K562 (cell line): ENCODE measurements at regions not wholly inside any gene's neighbourhood (a gene's known extent, or its start where the extent isn't known, plus 50 kb on each side); places are given as distances from the start of the nearest gene placed in this dataset.

Source experiments
- ATAC-seq: fragments of 200-7000 bp; cut with Tn5 transposase; 3 replicates; pipeline ENCODE4 v1.9.1; 2020; ENCODE audit warnings: moderate library complexity
- BruUV-seq: library from RNA; stranded (reverse); fragments of 400-500 nt; replicated peaks from 2 replicates; lab custom pipeline; 2021; lab: Mats Ljungman, UMichigan
- CTCF ChIA-PET: fragments of 300-600 bp; formaldehyde crosslinking; extraction: SDS; loops from one replicate; lab custom pipeline; 2021; ENCODE audit warnings: low intra/inter-chr PET ratio; lab: Yijun Ruan, JAX
- POLR2A ChIA-PET: fragments of 300-600, 350-650 bp; sonication (Branson Sonifier 250); formaldehyde crosslinking; extraction: SDS; loops from one replicate; lab custom pipeline; 2021; ENCODE audit warnings: antibody characterized with exemption, inconsistent platforms; lab: Yijun Ruan, JAX
- DNase-seq, 4 experiments: peaks; one replicate each; pipeline versions ENCODE4 v3.0.0 to v3.0.0-alpha.2; 2011 to 2018; ENCODE audit warnings: low spot score in 3 of 4, mixed read lengths in 3 of 4; ENCODE audit errors: extremely low read depth in 1 of 4
- FAIRE-seq: peaks from 2 replicates; lab custom pipeline; 2011; peaks lifted over from hg19 to GRCh38; lab: Jason Lieb, UNC
- H2AFZ ChIP-seq: 2 replicates; pipeline ENCODE4 v1.6.0; 2011; ENCODE audit warnings: low read depth, low read length, control low read depth, inconsistent platforms
- H3K27ac ChIP-seq: fragments of 200-600 bp; 3 replicates; pipeline ENCODE4 v1.8.0; 2011; ENCODE audit warnings: low read depth, mild to moderate bottlenecking, control low read depth, inconsistent platforms, low read length, moderate library complexity, mixed read lengths; ENCODE audit errors: extremely low read depth
- H3K27me3 ChIP-seq, 2 experiments: fragments of 300-600 bp in 1 of 2; 2 replicates in 1 of 2; 3 replicates in 1 of 2; pipeline versions ENCODE4 v1.6.0 to v1.8.0; 2011; ENCODE audit warnings: inconsistent platforms in 2 of 2, low read length in 2 of 2, mild to moderate bottlenecking in 1 of 2, mixed read lengths in 1 of 2, moderate library complexity in 1 of 2; ENCODE audit not compliant: control insufficient read depth in 2 of 2, insufficient read depth in 2 of 2
- H3K36me3 ChIP-seq: fragments of 300-600 bp; 3 replicates; pipeline ENCODE4 v1.8.0; 2011; ENCODE audit warnings: mild to moderate bottlenecking, low read length, inconsistent platforms; ENCODE audit not compliant: control insufficient read depth, insufficient read depth
- H3K4me1 ChIP-seq, 2 experiments: fragments of 200-600 bp in 1 of 2; replicated peaks in 1 of 2; 2 replicates in 1 of 2; 3 replicates in 1 of 2; pipeline versions ENCODE4 v1.5.1 to v1.8.0; 2011; ENCODE audit warnings: inconsistent platforms in 2 of 2, low read length in 2 of 2, mild to moderate bottlenecking in 1 of 2, mixed read lengths in 1 of 2, moderate library complexity in 1 of 2; ENCODE audit not compliant: control insufficient read depth in 2 of 2, insufficient read depth in 2 of 2
- H3K4me2 ChIP-seq: 2 replicates; pipeline ENCODE4 v1.6.1; 2011; ENCODE audit warnings: low read length, control low read depth, inconsistent platforms, mixed read lengths; ENCODE audit not compliant: insufficient read depth
- H3K4me3 ChIP-seq: fragments of 200-600 bp; sonication (generic), shearing (Covaris generic); 2 replicates; pipeline ENCODE4 v1.5.1; 2016; ENCODE audit warnings: control low read depth, inconsistent platforms
- H3K79me2 ChIP-seq: fragments of 200-600 bp; 3 replicates; pipeline ENCODE4 v1.8.0; 2011; ENCODE audit warnings: low read length, inconsistent platforms; ENCODE audit not compliant: control insufficient read depth, insufficient read depth
- H3K9ac ChIP-seq, 2 experiments: 2 replicates each; pipeline versions ENCODE4 v1.6.0 to v1.6.1; 2011; ENCODE audit warnings: low read depth in 2 of 2, low read length in 2 of 2, control low read depth in 1 of 2, inconsistent platforms in 1 of 2, mild to moderate bottlenecking in 1 of 2, mixed read lengths in 1 of 2; ENCODE audit not compliant: insufficient read depth in 1 of 2
- H3K9me1 ChIP-seq: one replicate; pipeline ENCODE4 v1.6.0; 2011; ENCODE audit warnings: inconsistent platforms, mild to moderate bottlenecking, low read length, moderate library complexity; ENCODE audit not compliant: control insufficient read depth, insufficient read depth
- H3K9me3 ChIP-seq: replicated peaks from 2 replicates; pipeline ENCODE4 v1.5.1; 2011; ENCODE audit warnings: low read depth, low read length, inconsistent platforms; ENCODE audit not compliant: control insufficient read depth, insufficient read depth
- H4K20me1 ChIP-seq: replicated peaks from 2 replicates; pipeline ENCODE4 v1.6.1; 2011; ENCODE audit warnings: low read length, inconsistent platforms, mixed read lengths; ENCODE audit not compliant: control insufficient read depth, insufficient read depth
- ARID3B ChIP-seq: fragments of 250-450 bp; sonication (Bioruptor Pico); IDR thresholded peaks from 2 replicates; pipeline ENCODE4 v1.4.0; 2020; ENCODE audit warnings: borderline replicate concordance
- DPF2 ChIP-seq: fragments of 450-650 bp; IDR thresholded peaks from 2 replicates; pipeline ENCODE4 v1.6.1; 2016
- FOXJ2 ChIP-seq: fragments of 200-800 bp; sonication (Bioruptor generic); IDR thresholded peaks from 2 replicates; pipeline ENCODE4 v1.6.1; 2016; ENCODE audit warnings: missing genetic modification characterization, missing compliant biosample characterization
- JUND ChIP-seq, 2 experiments: IDR thresholded peaks; 2 replicates in 1 of 2; 3 replicates in 1 of 2; pipeline ENCODE4 v1.6.1; 2011; ENCODE audit warnings: borderline replicate concordance in 2 of 2, low read depth in 2 of 2, low read length in 2 of 2, improper control_type of control experiment in 1 of 2, missing biosample characterization in 1 of 2, missing genetic modification characterization in 1 of 2, missing genetic modification reagents in 1 of 2
- SMARCE1 ChIP-seq: fragments of 450-650 bp; IDR thresholded peaks from 2 replicates; pipeline ENCODE4 v1.7.1; 2016; ENCODE audit warnings: mild to moderate bottlenecking
- ZNF507 ChIP-seq: conservative IDR thresholded peaks from 2 replicates; pipeline ENCODE4 v1.6.1; 2017; ENCODE audit warnings: missing genetic modification characterization, missing compliant biosample characterization
- WGBS: fragments of 100-300 bp; shearing (Covaris generic); methylation state at CpG from one replicate; pipeline ENCODE4 v1.1.6; 2016; ENCODE audit warnings: low coverage, mixed read lengths; ENCODE audit not compliant: insufficient coverage; ENCODE audit errors: missing lambda C conversion rate; 5-methylcytosine and 5-hydroxymethylcytosine counted together
- in situ Hi-C: fragments of 300-500 bp; cut with MboI; formaldehyde crosslinking; loops from 4 replicates; pipeline ENCODE4 v1.15.0; 2018; ENCODE audit warnings: inconsistent platforms, mixed read lengths
- intact Hi-C: fragments of 100-400 bp; cut with micrococcal nuclease; formaldehyde crosslinking; loops from 2 replicates; pipeline ENCODE4 v1.14.2; 2022

- no peak for ATAC-seq
- H2AFZ ChIP-seq, result no peak overlapping the region
- no peaks in the 10 kb centered on the region for H3K27me3 ChIP-seq
- H3K36me3 ChIP-seq, result no peaks in the 10 kb centered on the region
- no peak for FAIRE-seq
- H3K4me2 ChIP-seq, result no peak overlapping the region
- TF ChIP-seq ARID3B (CRISPR knock-in tag), result no peak
- TF ChIP-seq ZNF507, result no peak
- no peak for TF ChIP-seq JUND (IDR thresholded peaks at IDR 0.05; ENCODE audit: borderline replicate concordance, low read depth, low read length)
- no peak for TF ChIP-seq JUND (tag; IDR thresholded peaks at IDR 0.05; ENCODE audit: borderline replicate concordance, low read depth, low read length)
- no peak for TF ChIP-seq SMARCE1
- TF ChIP-seq DPF2, result no peak
- no peak for TF ChIP-seq FOXJ2
- ChIA-PET CTCF (no interaction called here), POLR2A (no interaction called here)
- BruUV-seq, result no TSS peak
- H4K20me1 ChIP-seq, result no peaks in the 10 kb centered on the region
- 0% methylated on average over 3 of the region's 3 CpGs for WGBS
- in situ Hi-C loops (no loop called here), intact Hi-C loops (no loop called here)
- no peaks in the 10 kb centered on the region for H3K79me2 ChIP-seq
- H3K9me3 ChIP-seq, result no peaks in the 10 kb centered on the region
- no peak overlapping the region for H3K9ac ChIP-seq
- H3K4me3 ChIP-seq, result no peak overlapping the region
- H3K4me1 ChIP-seq, result no peaks in the 10 kb centered on the region
- H3K27ac ChIP-seq, result no peak overlapping the region
- no peaks in the 10 kb centered on the region for H3K9me1 ChIP-seq
- DNase-seq, result no peak
These were observed 200.6 kb upstream of the MAP3K7 start for GRCh38 chr6:90787446-90787845.
